Endothelial cell of umbilical vein (primary cell): ENCODE measurements at regions not wholly inside any gene's neighbourhood (a gene's known extent, or its start where the extent isn't known, plus 50 kb on each side); places are given as distances from the start of the nearest gene placed in this dataset.

ENCODE experiments used
- BruUV-seq: library from RNA; stranded (reverse); fragments of 400-500 nt; replicated peaks from 2 replicates; lab custom pipeline; 2021; lab: Mats Ljungman, UMichigan
- CTCF ChIA-PET: fragments of 300-600, 350-600 bp; sonication (Branson Sonifier 250); formaldehyde crosslinking; loops from one replicate; lab custom pipeline; 2021; ENCODE audit warnings: antibody characterized with exemption, inconsistent platforms; lab: Charles Lee
- POLR2A ChIA-PET: fragments of 300-600, 350-600 bp; sonication (Branson Sonifier 250); formaldehyde crosslinking; loops from one replicate; lab custom pipeline; 2021; ENCODE audit warnings: antibody characterized with exemption, inconsistent platforms; lab: Charles Lee
- DNase-seq: peaks from one replicate; pipeline ENCODE4 v3.0.0-alpha.2; 2011; ENCODE audit warnings: low read depth, low spot score
- FAIRE-seq: peaks from 2 replicates; lab custom pipeline; 2011; peaks lifted over from hg19 to GRCh38; lab: Jason Lieb, UNC
- H2AFZ ChIP-seq: 2 replicates; pipeline ENCODE4 v1.6.0; 2012; ENCODE audit warnings: low read depth, low read length, control low read depth, inconsistent platforms
- H3K27ac ChIP-seq: 2 replicates; pipeline ENCODE4 v1.5.1; 2011; ENCODE audit warnings: low read depth, mild to moderate bottlenecking, control low read depth, low read length, moderate library complexity; ENCODE audit not compliant: insufficient read depth
- H3K27me3 ChIP-seq, 2 experiments: 2 replicates each; pipeline versions ENCODE4 v1.6.0 to v1.6.1; 2011; ENCODE audit warnings: low read length in 2 of 2, mixed read lengths in 1 of 2; ENCODE audit not compliant: control insufficient read depth in 2 of 2, insufficient read depth in 2 of 2
- H3K36me3 ChIP-seq, 2 experiments: 2 replicates in 1 of 2; 3 replicates in 1 of 2; pipeline ENCODE4 v1.5.1; 2011; ENCODE audit warnings: low read length in 2 of 2, mild to moderate bottlenecking in 1 of 2, moderate library complexity in 1 of 2; ENCODE audit not compliant: control insufficient read depth in 2 of 2, insufficient read depth in 2 of 2; ENCODE audit errors: extremely low read depth in 1 of 2
- H3K4me1 ChIP-seq: 3 replicates; pipeline ENCODE4 v1.5.1; 2011; ENCODE audit warnings: mild to moderate bottlenecking, low read length; ENCODE audit not compliant: control insufficient read depth, insufficient read depth; ENCODE audit errors: extremely low read depth
- H3K4me2 ChIP-seq: 2 replicates; pipeline ENCODE4 v1.6.1; 2011; ENCODE audit warnings: low read length, control low read depth, mixed read lengths; ENCODE audit not compliant: insufficient read depth
- H3K4me3 ChIP-seq, 3 experiments: fragments of 200-600 bp in 1 of 3; sonication (generic), shearing (Covaris generic) in 1 of 3; replicated peaks in 1 of 3; 2 replicates each; pipeline ENCODE4 v1.5.1; 2011 to 2016; ENCODE audit warnings: control low read depth in 3 of 3, low read length in 3 of 3, mild to moderate bottlenecking in 2 of 3, inconsistent platforms in 1 of 3, low read depth in 1 of 3, moderate library complexity in 1 of 3; ENCODE audit not compliant: insufficient read depth in 1 of 3
- H3K79me2 ChIP-seq: 2 replicates; pipeline ENCODE4 v1.6.0; 2012; ENCODE audit warnings: low read length, inconsistent platforms; ENCODE audit not compliant: control insufficient read depth, insufficient read depth
- H3K9ac ChIP-seq: replicated peaks from 2 replicates; pipeline ENCODE3; 2011; ENCODE audit warnings: low read length, control low read depth; ENCODE audit not compliant: insufficient read depth; ENCODE audit errors: extremely low read depth
- H3K9me1 ChIP-seq: replicated peaks from 3 replicates; pipeline ENCODE4 v1.6.0; 2011; ENCODE audit warnings: mild to moderate bottlenecking, low read length; ENCODE audit not compliant: control insufficient read depth, insufficient read depth; ENCODE audit errors: extremely low read depth
- H3K9me3 ChIP-seq: replicated peaks from 2 replicates; pipeline ENCODE4 v1.5.1; 2012; ENCODE audit warnings: low read length, inconsistent platforms; ENCODE audit not compliant: control insufficient read depth, insufficient read depth
- H4K20me1 ChIP-seq: replicated peaks from 2 replicates; pipeline ENCODE3; 2011; ENCODE audit warnings: mild to moderate bottlenecking, low read length; ENCODE audit not compliant: control insufficient read depth, insufficient read depth; ENCODE audit errors: extremely low read depth
- CTCF ChIP-seq, 2 donors: IDR thresholded peaks; 1 replicate in 1 of 2; 2 replicates in 1 of 2; pipeline ENCODE4 v1.5.1; 2011; ENCODE audit warnings: low read length in 2 of 2, mild to moderate bottlenecking in 2 of 2, moderate library complexity in 2 of 2, control low read depth in 1 of 2, inconsistent platforms in 1 of 2, low read depth in 1 of 2; ENCODE audit not compliant: insufficient read depth in 1 of 2; ENCODE audit errors: extremely low read depth in 1 of 2
- EZH2 ChIP-seq: IDR thresholded peaks from 2 replicates; pipeline ENCODE4 v1.6.1; 2012; ENCODE audit warnings: borderline replicate concordance, low read depth, mild to moderate bottlenecking, moderate library complexity, low read length, inconsistent platforms; ENCODE audit not compliant: severe bottlenecking
- GATA2 ChIP-seq: IDR thresholded peaks from 2 replicates; pipeline ENCODE4 v1.7.0; 2011; ENCODE audit warnings: low read depth, mild to moderate bottlenecking, moderate library complexity, mixed read lengths, low read length; ENCODE audit not compliant: insufficient read length, insufficient read depth
- JUN ChIP-seq: IDR thresholded peaks from 2 replicates; pipeline ENCODE4 v1.6.1; 2011; ENCODE audit warnings: borderline replicate concordance, low read depth; ENCODE audit not compliant: insufficient read length, insufficient read depth
- MAX ChIP-seq: IDR thresholded peaks from 2 replicates; pipeline ENCODE4 v1.6.1; 2011; ENCODE audit not compliant: insufficient read depth, insufficient read length
- POLR2A ChIP-seq: IDR thresholded peaks from 2 replicates; pipeline ENCODE4 v1.6.1; 2012; ENCODE audit warnings: low read depth, mild to moderate bottlenecking, control low read depth, low read length
- POLR2AphosphoS5 ChIP-seq: IDR thresholded peaks from 2 replicates; pipeline ENCODE4 v1.6.1; 2012; ENCODE audit warnings: low read depth, mild to moderate bottlenecking, control low read depth, low read length, moderate library complexity; ENCODE audit not compliant: insufficient read depth
- dilution Hi-C: fragments of 300-500 bp; cut with MboI; formaldehyde crosslinking; loops from one replicate; pipeline ENCODE4 v1.15.0; 2019; ENCODE audit warnings: low sequenced_read_pairs; ENCODE audit not compliant: extremely low pct_ligation_motif_present
- intact Hi-C: fragments of 100-400 bp; cut with micrococcal nuclease; formaldehyde crosslinking; loops from one replicate; pipeline ENCODE4 v1.10.0; 2022

GRCh38 chr2:22801071-22801470 lies 583.9 kb upstream of the KLHL29 start:
- Histone ChIP-seq H3K36me3 (no peaks in the 10 kb centered on the region), H3K79me2 (no peaks in the 10 kb centered on the region), H4K20me1 (no peaks in the 10 kb centered on the region), H3K4me3 (no peak overlapping the region), H3K4me2 (no peak overlapping the region), H3K9ac (no peak overlapping the region), H2AFZ (no peak overlapping the region), H3K9me3 (peaks cover 3% of the 10 kb centered on the region), H3K4me1 (no peaks in the 10 kb centered on the region), H3K27ac (no peak overlapping the region), H3K9me1 (no peaks in the 10 kb centered on the region), H3K27me3 (no peaks in the 10 kb centered on the region)
- ChIA-PET CTCF (no interaction called here), POLR2A (no interaction called here)
- BruUV-seq, result no TSS peak
- no peak for DNase-seq
- intact Hi-C loops (no loop called here), dilution Hi-C loops (no loop called here)
- FAIRE-seq, result no peak
- TF ChIP-seq MAX, result no peak
- TF ChIP-seq POLR2AphosphoS5, result no peak
- no peak for TF ChIP-seq GATA2
- TF ChIP-seq EZH2, result no peak
- no peak for TF ChIP-seq POLR2A
- TF ChIP-seq JUN, result no peak
- no peak for TF ChIP-seq CTCF (IDR thresholded peaks at IDR 0.05; ENCODE audit: extremely low read depth in 1 of 2, insufficient read depth in 1 of 2, low read depth in 1 of 2, low read length in 2 of 2)
